HG02610 (cell line): ENCODE measurements at regions not wholly inside any gene's neighbourhood (a gene's known extent, or its start where the extent isn't known, plus 50 kb on each side); places are given as distances from the start of the nearest gene placed in this dataset.

Experiments
- ATAC-seq: cut with Tn5 transposase; IDR thresholded peaks from one replicate; pipeline ENCODE4 v1.9.1; 2021; ENCODE audit warnings: mild to moderate bottlenecking, moderate library complexity; ENCODE audit not compliant: unreplicated experiment

DNA sequence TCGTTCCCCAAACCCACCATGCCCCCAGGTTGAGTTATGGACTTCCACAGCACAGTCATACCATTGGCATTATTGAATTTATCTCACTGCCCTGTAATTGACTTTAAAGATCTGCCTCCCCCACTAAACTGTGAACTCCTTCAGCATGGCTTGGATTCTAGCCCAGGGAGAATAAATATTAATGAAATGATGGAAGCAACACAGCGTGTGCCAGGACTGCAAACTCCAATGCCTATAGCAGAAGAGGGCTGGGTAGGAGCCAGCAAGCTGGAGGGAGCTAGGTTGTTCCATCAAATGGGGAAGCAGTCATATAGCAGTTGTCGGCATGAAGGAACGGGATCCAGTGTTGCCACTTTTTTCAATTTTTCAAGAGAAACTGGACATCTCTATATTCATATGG lies 69.0 kb upstream of the MSX2 start:
- ATAC-seq: no peak

- no peak for ATAC-seq
These were observed 60.1 kb upstream of the MSX2 start for GRCh38 chr5:174664180-174664850.

DNA sequence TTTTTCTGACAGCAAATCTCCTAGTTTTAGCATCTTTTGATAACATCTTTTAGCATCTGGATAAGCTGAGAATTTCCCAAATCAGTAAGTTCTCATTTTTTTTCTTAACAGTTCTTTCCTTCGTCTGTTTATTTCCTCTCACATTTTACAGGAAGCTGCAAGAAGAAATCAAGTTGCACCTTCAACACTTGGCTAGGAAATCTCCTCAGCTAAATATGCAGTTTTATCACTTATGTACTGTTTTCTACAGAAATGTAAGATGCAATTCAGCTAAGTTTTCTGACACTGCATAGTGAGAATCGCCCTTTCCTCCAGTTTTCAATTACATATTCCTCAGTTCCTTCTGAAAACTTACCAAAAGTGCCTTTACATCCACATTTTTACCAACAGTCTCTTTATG lies 59.0 kb upstream of the MSX2 start:
- ATAC-seq: no peak

DNA sequence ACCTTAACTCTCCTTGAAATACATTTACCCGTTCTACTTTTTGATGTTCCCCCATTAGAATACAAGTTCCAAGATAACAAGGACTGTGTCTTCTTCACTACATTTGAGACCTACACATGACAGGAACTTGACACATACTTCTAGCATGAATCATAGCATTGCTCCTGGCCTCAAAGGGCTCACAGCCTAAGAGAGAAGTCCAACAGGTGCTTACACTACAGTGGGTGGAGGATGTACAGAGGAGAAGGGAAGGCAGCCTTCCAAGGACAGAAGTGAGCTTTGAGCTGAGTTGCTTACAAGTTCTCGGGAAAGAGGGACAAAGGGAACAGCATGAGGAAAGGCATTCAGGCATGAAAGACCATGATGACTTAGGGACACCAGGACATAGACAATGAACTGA lies 56.9 kb upstream of the MSX2 start:
- ATAC-seq: no peak

GRCh38 chr5:174668349-174668748 lies 56.0 kb upstream of the MSX2 start:
- no peak for ATAC-seq
